Epithelial cell of esophagus (primary cell): ENCODE measurements at regions not wholly inside any gene's neighbourhood (a gene's known extent, or its start where the extent isn't known, plus 50 kb on each side); places are given as distances from the start of the nearest gene placed in this dataset.

Source experiments
- DNase-seq: peaks from one replicate; pipeline ENCODE4 v3.0.0; 2010; ENCODE audit warnings: low read depth
- H3K4me3 ChIP-seq: 2 replicates; pipeline ENCODE4 v1.5.1; 2011; ENCODE audit warnings: mild to moderate bottlenecking, low read length, control low read depth
- TF ChIP-seq, protein P1 (sequence below): IDR thresholded peaks from 2 replicates; pipeline ENCODE4 v1.5.1; 2011; ENCODE audit warnings: low read depth, mild to moderate bottlenecking, low read length, control low read depth, inconsistent platforms; ENCODE audit not compliant: insufficient read depth; ENCODE audit errors: missing control alignments

DNA sequence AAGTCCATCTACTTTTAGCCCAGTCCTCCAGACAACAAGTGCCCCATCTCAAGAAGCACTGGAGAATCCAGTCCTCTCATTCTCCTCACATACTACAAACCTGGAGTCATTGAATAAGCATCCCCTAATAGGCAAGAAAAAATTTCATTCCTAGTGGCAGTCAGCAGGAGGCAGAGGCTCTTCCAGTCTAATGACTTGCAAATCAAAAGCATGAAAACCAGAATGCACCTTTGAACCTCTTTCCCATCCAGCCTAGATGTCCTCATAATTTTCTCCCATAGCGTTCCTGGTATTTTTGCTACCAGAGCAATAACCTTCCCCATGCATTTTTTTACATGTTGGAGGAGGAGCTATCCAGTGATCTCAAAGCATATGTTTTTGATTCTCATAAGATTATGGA is 252.6 kb downstream of the TTC32 start:
- TF ChIP-seq, protein P1, sequence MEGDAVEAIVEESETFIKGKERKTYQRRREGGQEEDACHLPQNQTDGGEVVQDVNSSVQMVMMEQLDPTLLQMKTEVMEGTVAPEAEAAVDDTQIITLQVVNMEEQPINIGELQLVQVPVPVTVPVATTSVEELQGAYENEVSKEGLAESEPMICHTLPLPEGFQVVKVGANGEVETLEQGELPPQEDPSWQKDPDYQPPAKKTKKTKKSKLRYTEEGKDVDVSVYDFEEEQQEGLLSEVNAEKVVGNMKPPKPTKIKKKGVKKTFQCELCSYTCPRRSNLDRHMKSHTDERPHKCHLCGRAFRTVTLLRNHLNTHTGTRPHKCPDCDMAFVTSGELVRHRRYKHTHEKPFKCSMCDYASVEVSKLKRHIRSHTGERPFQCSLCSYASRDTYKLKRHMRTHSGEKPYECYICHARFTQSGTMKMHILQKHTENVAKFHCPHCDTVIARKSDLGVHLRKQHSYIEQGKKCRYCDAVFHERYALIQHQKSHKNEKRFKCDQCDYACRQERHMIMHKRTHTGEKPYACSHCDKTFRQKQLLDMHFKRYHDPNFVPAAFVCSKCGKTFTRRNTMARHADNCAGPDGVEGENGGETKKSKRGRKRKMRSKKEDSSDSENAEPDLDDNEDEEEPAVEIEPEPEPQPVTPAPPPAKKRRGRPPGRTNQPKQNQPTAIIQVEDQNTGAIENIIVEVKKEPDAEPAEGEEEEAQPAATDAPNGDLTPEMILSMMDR: peak; percentile 19
- H3K4me3 ChIP-seq: no peak overlapping the region
- peak; percentile 60 for DNase-seq

DNA sequence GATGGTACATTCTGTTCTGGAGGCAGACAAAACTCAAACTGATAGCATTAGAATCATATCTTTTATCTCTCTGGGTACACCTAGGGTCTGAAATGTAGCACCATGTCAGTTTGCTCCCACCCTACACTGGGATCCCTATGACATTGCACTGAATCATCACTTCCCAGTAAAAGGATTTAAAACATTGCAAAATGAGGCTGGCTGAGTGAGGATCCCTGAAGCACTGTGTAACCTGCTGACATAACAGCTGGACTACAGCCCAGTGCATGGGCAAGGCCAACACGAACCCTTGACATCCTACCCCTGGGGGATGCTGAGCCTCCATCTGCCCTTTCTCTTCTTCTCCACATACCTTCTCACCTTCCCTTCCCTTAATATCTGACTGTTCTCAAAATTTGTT is 253.2 kb downstream of the TTC32 start:
- H3K4me3 ChIP-seq: no peak overlapping the region
- peak; percentile 93 for DNase-seq
- TF ChIP-seq, protein P1: no peak

DNA sequence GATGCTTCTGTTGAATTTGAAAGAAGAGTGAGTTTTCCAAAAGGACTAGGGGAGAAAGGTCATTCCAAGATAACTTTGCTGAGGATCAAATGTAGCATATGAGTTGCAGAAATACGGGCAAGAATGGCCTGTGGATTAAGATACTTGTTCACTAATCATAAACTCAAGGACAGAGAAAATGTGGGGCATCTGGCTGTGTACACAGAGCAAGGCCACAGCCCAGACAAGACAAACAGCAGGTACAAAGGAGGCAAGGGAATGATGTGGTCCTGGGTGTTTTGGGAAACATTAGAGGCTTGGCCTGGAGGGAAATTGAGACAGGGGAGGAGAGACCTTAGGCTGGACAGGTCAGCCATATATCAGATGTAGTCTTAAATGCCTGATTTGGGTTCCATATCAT is 254.8 kb downstream of the TTC32 start:
- H3K4me3 ChIP-seq: no peak overlapping the region
- no peak for DNase-seq
- TF ChIP-seq, protein P1: no peak

DNA sequence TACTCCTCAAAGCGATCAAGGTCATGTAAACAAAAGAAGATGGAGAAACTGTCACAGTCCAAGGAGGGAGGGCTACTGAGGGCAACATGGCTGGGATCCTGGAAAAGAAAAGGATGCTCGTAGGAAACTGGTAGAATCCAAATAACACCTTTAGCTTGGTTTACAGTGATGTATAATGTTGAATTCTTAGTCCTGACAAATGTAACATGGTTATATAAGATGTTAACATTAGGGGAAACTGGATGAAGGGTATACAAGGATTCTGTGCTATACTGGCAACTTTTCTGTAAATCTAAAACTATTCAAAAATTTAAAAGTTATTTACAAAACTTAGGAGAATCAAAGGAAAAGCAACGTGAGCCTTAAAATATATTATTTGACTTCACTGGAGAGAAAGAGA is 257.0 kb downstream of the TTC32 start:
- no peak for DNase-seq
- TF ChIP-seq, protein P1: no peak
- no peak overlapping the region for H3K4me3 ChIP-seq

DNA sequence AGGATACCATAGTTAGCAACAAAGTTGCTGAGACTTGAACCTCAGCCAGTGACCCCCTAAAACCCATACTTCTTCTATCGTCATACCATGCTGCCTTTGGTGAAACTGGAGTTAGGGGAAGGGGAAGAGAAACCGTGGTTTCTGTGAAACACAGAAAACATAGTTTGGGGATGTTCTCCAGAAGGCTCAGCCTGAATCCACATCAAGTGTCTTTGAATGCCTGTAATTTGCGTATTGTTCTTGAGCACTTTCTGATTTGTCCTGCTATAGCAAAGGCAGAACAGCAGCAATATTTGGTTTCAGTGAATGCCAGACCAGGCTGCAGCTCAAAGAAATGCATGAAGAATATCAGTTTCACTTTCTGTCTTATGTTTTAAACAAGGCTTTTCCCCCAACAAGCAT is 258.7 kb downstream of the TTC32 start:
- H3K4me3 ChIP-seq: no peak overlapping the region
- DNase-seq: no peak
- TF ChIP-seq, protein P1: no peak

DNA sequence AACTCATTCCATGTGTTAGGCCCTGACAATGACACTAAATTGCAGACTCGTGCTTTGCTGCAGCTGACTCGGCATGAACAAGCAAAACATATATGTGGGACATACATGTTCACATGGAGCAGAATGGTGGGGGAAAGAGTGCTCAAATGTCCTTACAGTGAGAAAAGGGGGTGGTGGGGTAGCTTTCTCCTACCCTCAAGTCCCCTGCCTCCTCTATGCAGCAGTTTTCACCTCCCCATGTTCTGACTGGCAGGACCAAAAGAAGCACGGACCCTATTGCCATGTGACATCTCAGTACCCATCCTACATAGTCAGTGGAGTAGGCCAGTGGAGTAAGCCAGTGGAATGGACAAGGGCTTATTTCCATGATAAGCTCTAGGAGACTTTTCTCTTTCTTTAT is 259.3 kb downstream of the TTC32 start:
- TF ChIP-seq, protein P1: no peak
- no peak for DNase-seq
- H3K4me3 ChIP-seq: no peak overlapping the region

DNA sequence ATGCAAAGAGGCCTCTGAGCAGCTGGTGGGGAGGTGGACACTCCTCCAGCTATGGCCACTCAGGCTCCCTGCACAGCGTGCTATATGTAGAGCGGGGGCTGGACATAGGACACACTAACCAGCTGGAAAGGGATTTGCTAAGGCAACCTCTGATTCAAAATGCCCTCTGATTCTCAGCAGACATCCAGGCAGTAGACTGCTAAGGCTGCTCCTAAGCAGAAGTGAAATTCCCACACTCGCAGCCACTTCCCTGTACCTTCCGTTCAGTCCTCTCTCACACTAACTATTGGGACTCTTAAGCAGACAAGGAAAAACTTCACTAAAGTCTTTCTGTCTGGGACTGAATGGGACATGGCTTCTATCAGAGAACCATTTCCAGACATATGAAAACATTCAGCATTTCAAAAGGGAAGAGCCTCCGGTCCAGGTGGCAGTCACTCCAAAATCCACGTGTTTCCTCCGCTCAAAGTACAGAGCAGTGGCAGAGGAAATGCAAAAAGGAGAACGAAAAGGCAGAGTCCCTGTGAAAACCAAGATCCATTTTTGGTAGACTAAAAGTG is 265.8 kb downstream of the TTC32 start:
- TF ChIP-seq, protein P1: no peak
- no peak for DNase-seq
- H3K4me3 ChIP-seq: no peak overlapping the region
